ENCODE measurements at regions not wholly inside any gene's neighbourhood (a gene's known extent, or its start where the extent isn't known, plus 50 kb on each side); places are given as distances from the start of the nearest gene placed in this dataset.

GRCh38 chr5:35372482-35372881 is 142.2 kb upstream of the PRLR start:
- H3K27me3 ChIP-seq: no peaks in the 10 kb centered on the region
- H3K9ac ChIP-seq (ENCODE audit: low read depth in 2 of 2, low read length in 2 of 2): no peak overlapping the region
- no peak for TF ChIP-seq CTCF (IDR thresholded peaks at IDR 0.05)
- H3K36me3 ChIP-seq: no peaks in the 10 kb centered on the region
- intact Hi-C loops (cut with DNase I): no loop called here
- no peak for DNase-seq
- no peaks in the 10 kb centered on the region for H3K9me3 ChIP-seq
- no peak overlapping the region for H3K4me3 ChIP-seq
- peaks cover 4% of the 10 kb centered on the region for H3K4me1 ChIP-seq
- peak overlapping the region; percentile 51 for H3K27ac ChIP-seq

- H3K9ac ChIP-seq (ENCODE audit: low read depth in 2 of 2, low read length in 2 of 2): peak overlapping the region in 1 of 2 donors; percentile 3
- H3K36me3 ChIP-seq: no peaks in the 10 kb centered on the region
- TF ChIP-seq CTCF (IDR thresholded peaks at IDR 0.05): no peak
- H3K4me1 ChIP-seq: peaks cover 4% of the 10 kb centered on the region
- H3K27me3 ChIP-seq: no peaks in the 10 kb centered on the region
- no peak overlapping the region for H3K4me3 ChIP-seq
- no peaks in the 10 kb centered on the region for H3K9me3 ChIP-seq
- intact Hi-C loops (cut with DNase I): no loop called here
- peak overlapping the region; percentile 51 for H3K27ac ChIP-seq
- peak; percentile 61 for DNase-seq
Observed at GRCh38 chr5:35371951-35372426, 141.7 kb upstream of the PRLR start.

GRCh38 chr5:35370871-35371270 is 140.6 kb upstream of the PRLR start:
- Histone ChIP-seq H3K4me1 (peaks cover 4% of the 10 kb centered on the region), H3K27ac (no peak overlapping the region), H3K9ac (ENCODE audit: low read depth in 2 of 2, low read length in 2 of 2) (no peak overlapping the region), H3K9me3 (no peaks in the 10 kb centered on the region), H3K27me3 (no peaks in the 10 kb centered on the region), H3K4me3 (no peak overlapping the region), H3K36me3 (no peaks in the 10 kb centered on the region)
- no peak for DNase-seq
- intact Hi-C loops (cut with DNase I): no loop called here
- no peak for TF ChIP-seq CTCF (IDR thresholded peaks at IDR 0.05)

GRCh38 chr5:35369965-35370790 is 139.9 kb upstream of the PRLR start:
- TF ChIP-seq CTCF (IDR thresholded peaks at IDR 0.05): no peak

GRCh38 chr5:35367526-35367925 is 137.2 kb upstream of the PRLR start:
- DNase-seq: no peak
- intact Hi-C loops (cut with DNase I): no loop called here
- Histone ChIP-seq H3K4me1 (peaks cover 2% of the 10 kb centered on the region), H3K27me3 (no peaks in the 10 kb centered on the region), H3K9ac (ENCODE audit: low read depth in 2 of 2, low read length in 2 of 2) (no peak overlapping the region), H3K9me3 (no peaks in the 10 kb centered on the region), H3K27ac (no peak overlapping the region), H3K36me3 (no peaks in the 10 kb centered on the region), H3K4me3 (no peak overlapping the region)
- TF ChIP-seq CTCF (IDR thresholded peaks at IDR 0.05): no peak

More at GRCh38 chr5:35369965-35370790, 139.9 kb upstream of the PRLR start:
- Histone ChIP-seq H3K4me1 (peaks cover 4% of the 10 kb centered on the region), H3K27ac (no peak overlapping the region), H3K36me3 (no peaks in the 10 kb centered on the region), H3K4me3 (no peak overlapping the region), H3K9me3 (no peaks in the 10 kb centered on the region), H3K9ac (ENCODE audit: low read depth in 2 of 2, low read length in 2 of 2) (no peak overlapping the region), H3K27me3 (no peaks in the 10 kb centered on the region)
- intact Hi-C loops (cut with DNase I): no loop called here
- no peak for DNase-seq

Data from colonic mucosa (tissue), 4 donors.